DOHH2 (cell line): ENCODE measurements at regions not wholly inside any gene's neighbourhood (a gene's known extent, or its start where the extent isn't known, plus 50 kb on each side); places are given as distances from the start of the nearest gene placed in this dataset.

Source experiments
- H3F3A ChIP-seq: fragments of 200-600 bp; sonication (generic), shearing (Covaris generic); 2 replicates; pipeline ENCODE4 v1.6.0; 2016; ENCODE audit warnings: antibody characterized with exemption, mild to moderate bottlenecking; ENCODE audit not compliant: control insufficient read depth, insufficient read depth
- H3K27ac ChIP-seq: fragments of 200-600 bp; sonication (generic); 2 replicates; pipeline ENCODE4 v1.5.1; 2014; ENCODE audit warnings: low read depth, mild to moderate bottlenecking, low read length, moderate library complexity
- H3K27me3 ChIP-seq: fragments of 200-600 bp; sonication (generic); 2 replicates; pipeline ENCODE4 v1.6.1; 2014; ENCODE audit warnings: mild to moderate bottlenecking, low read length, mixed read lengths; ENCODE audit not compliant: control insufficient read depth
- H3K36me3 ChIP-seq: fragments of 200-600 bp; sonication (generic); 2 replicates; pipeline ENCODE4 v1.6.1; 2014; ENCODE audit warnings: mild to moderate bottlenecking, low read length, moderate library complexity, mixed read lengths; ENCODE audit not compliant: control insufficient read depth
- H3K4me1 ChIP-seq: fragments of 200-600 bp; sonication (generic); 2 replicates; pipeline ENCODE4 v1.6.1; 2014; ENCODE audit warnings: mild to moderate bottlenecking, low read length, mixed read lengths; ENCODE audit not compliant: control insufficient read depth
- H3K4me2 ChIP-seq: fragments of 200-600 bp; sonication (generic); 2 replicates; pipeline ENCODE4 v1.6.0; 2014; ENCODE audit warnings: mild to moderate bottlenecking, low read length, moderate library complexity
- H3K4me3 ChIP-seq: fragments of 200-600 bp; sonication (generic); 2 replicates; pipeline ENCODE4 v1.5.1; 2014; ENCODE audit warnings: mild to moderate bottlenecking, low read length, mixed read lengths
- H3K79me2 ChIP-seq: fragments of 200-600 bp; sonication (generic); 2 replicates; pipeline ENCODE4 v1.6.1; 2014; ENCODE audit warnings: mild to moderate bottlenecking, low read length, mixed read lengths; ENCODE audit not compliant: control insufficient read depth
- H3K9me2 ChIP-seq: fragments of 200-600 bp; sonication (generic); replicated peaks from 2 replicates; pipeline ENCODE4 v1.6.1; 2014; ENCODE audit warnings: mild to moderate bottlenecking, low read length, mixed read lengths; ENCODE audit not compliant: control insufficient read depth
- H3K9me3 ChIP-seq: fragments of 200-600 bp; sonication (generic); 2 replicates; pipeline ENCODE4 v1.6.1; 2014; ENCODE audit warnings: antibody characterized with exemption, low read length, mixed read lengths; ENCODE audit not compliant: control insufficient read depth, insufficient read depth
- H4K20me1 ChIP-seq: fragments of 200-600 bp; sonication (generic); 2 replicates; pipeline ENCODE4 v1.6.0; 2014; ENCODE audit warnings: low read depth, mild to moderate bottlenecking, antibody characterized with exemption, low read length, moderate library complexity; ENCODE audit not compliant: control insufficient read depth, insufficient read depth
- EZH2phosphoT487 ChIP-seq: fragments of 200-600 bp; sonication (generic); IDR thresholded peaks from 2 replicates; pipeline ENCODE4 v1.6.1; 2017; ENCODE audit warnings: borderline replicate concordance, mild to moderate bottlenecking, antibody characterized with exemption, low read length, moderate library complexity, mixed read lengths
- TF ChIP-seq, protein P1 (sequence below): fragments of 200-600 bp; sonication (generic); IDR thresholded peaks from one replicate; pipeline ENCODE4 v1.5.1; 2014; ENCODE audit warnings: antibody characterized with exemption, mild to moderate bottlenecking, low read depth, low read length; ENCODE audit not compliant: poor library complexity, severe bottlenecking

DNA sequence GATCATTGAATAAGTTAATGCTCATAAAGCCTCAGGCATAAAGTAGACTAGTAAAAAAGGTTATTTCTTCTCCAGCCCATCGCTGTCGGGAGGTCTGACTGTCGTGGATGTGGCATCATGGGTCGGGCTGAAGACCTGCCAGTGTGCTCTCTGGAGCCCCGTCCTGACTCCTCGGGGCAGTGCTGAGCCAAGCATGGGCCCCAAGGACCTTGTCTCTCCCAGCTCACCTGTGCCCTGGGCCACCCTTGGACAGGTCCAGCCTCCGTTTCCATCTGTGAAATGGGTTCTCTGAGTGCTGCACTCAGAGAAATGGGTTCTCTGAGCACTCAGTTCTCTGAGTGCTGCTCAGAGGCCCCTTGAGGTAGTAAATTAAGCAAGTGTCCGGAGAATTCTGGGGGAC is 269.0 kb downstream of the GADD45G start:
- no peaks in the 10 kb centered on the region for H4K20me1 ChIP-seq
- H3K36me3 ChIP-seq, result no peaks in the 10 kb centered on the region
- no peaks in the 10 kb centered on the region for H3K9me3 ChIP-seq
- H3K4me3 ChIP-seq, result no peak overlapping the region
- H3K79me2 ChIP-seq, result no peaks in the 10 kb centered on the region
- no peaks in the 10 kb centered on the region for H3F3A ChIP-seq
- H3K9me2 ChIP-seq, result no peaks in the 10 kb centered on the region
- no peaks in the 10 kb centered on the region for H3K4me1 ChIP-seq
- no peaks in the 10 kb centered on the region for H3K27me3 ChIP-seq
- no peak overlapping the region for H3K27ac ChIP-seq
- H3K4me2 ChIP-seq, result no peak overlapping the region
- TF ChIP-seq, protein P1, sequence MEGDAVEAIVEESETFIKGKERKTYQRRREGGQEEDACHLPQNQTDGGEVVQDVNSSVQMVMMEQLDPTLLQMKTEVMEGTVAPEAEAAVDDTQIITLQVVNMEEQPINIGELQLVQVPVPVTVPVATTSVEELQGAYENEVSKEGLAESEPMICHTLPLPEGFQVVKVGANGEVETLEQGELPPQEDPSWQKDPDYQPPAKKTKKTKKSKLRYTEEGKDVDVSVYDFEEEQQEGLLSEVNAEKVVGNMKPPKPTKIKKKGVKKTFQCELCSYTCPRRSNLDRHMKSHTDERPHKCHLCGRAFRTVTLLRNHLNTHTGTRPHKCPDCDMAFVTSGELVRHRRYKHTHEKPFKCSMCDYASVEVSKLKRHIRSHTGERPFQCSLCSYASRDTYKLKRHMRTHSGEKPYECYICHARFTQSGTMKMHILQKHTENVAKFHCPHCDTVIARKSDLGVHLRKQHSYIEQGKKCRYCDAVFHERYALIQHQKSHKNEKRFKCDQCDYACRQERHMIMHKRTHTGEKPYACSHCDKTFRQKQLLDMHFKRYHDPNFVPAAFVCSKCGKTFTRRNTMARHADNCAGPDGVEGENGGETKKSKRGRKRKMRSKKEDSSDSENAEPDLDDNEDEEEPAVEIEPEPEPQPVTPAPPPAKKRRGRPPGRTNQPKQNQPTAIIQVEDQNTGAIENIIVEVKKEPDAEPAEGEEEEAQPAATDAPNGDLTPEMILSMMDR, result no peak
- no peak for TF ChIP-seq EZH2phosphoT487

- Histone ChIP-seq H3F3A (no peaks in the 10 kb centered on the region), H3K79me2 (no peaks in the 10 kb centered on the region), H3K4me2 (no peak overlapping the region), H3K4me3 (no peak overlapping the region), H3K9me2 (no peaks in the 10 kb centered on the region), H3K27ac (no peak overlapping the region), H4K20me1 (no peaks in the 10 kb centered on the region), H3K4me1 (no peaks in the 10 kb centered on the region), H3K9me3 (no peaks in the 10 kb centered on the region), H3K27me3 (no peaks in the 10 kb centered on the region), H3K36me3 (no peaks in the 10 kb centered on the region)
- TF ChIP-seq, protein P1, result no peak
- no peak for TF ChIP-seq EZH2phosphoT487
Observed at GRCh38 chr9:89874351-89875321, 269.8 kb downstream of the GADD45G start.

GRCh38 chr9:89877051-89878002 is 272.5 kb downstream of the GADD45G start:
- no peaks in the 10 kb centered on the region for H3K4me1 ChIP-seq
- no peak overlapping the region for H3K27ac ChIP-seq
- no peaks in the 10 kb centered on the region for H3F3A ChIP-seq
- no peaks in the 10 kb centered on the region for H4K20me1 ChIP-seq
- peaks cover 2% of the 10 kb centered on the region; the same call in 1 of the 2 replicates for H3K9me3 ChIP-seq
- H3K79me2 ChIP-seq, result no peaks in the 10 kb centered on the region
- no peak overlapping the region for H3K4me2 ChIP-seq
- H3K36me3 ChIP-seq, result no peaks in the 10 kb centered on the region
- no peaks in the 10 kb centered on the region for H3K9me2 ChIP-seq
- no peak overlapping the region for H3K4me3 ChIP-seq
- TF ChIP-seq EZH2phosphoT487, result no peak
- TF ChIP-seq, protein P1, result no peak
- H3K27me3 ChIP-seq, result no peaks in the 10 kb centered on the region
